ENCODE measurements at regions not wholly inside any gene's neighbourhood (a gene's known extent, or its start where the extent isn't known, plus 50 kb on each side); places are given as distances from the start of the nearest gene placed in this dataset.

DNA sequence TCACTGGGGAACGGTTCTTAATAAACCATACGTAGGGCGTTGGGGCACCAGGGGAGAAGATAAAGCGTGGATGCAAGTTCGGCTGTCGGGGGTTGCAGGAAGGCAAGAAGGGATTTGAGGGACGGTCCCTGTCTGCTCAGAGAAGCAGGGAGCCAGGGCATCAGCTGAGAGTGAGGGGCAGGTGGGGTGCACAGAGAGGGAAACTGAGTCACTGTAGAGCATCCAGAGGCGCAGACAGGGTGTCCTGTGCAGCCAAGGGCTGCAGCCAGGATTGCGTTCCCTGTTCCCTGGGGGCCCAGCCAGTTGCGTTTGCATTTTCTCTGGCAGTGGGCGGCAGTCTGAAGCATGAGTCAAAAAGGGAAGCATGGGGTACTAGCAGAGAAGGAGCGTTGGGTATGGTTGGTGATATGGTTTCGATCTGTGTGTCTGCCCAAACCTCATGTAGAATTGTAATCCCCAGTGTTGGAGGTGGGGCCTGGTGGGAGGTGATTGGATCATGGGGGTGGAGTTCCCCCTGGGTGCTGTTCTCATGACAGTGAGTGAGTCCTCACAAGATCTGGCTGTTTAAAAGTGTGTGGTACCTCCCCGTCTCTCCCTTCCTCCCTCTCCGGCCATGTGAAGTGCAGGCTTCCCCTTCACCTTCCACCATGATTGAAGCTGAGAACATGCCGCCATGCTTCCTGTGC, 202.9 kb downstream of the NDUFA10 start:
- no peaks in the 10 kb centered on the region for H3K36me3 Mint-ChIP-seq
- peaks cover 0 to 4% (median 0%) of the 10 kb centered on the region in 3 donors for H3K4me1 Mint-ChIP-seq
- H3K4me3 Mint-ChIP-seq: no peak overlapping the region
- H3K27me3 ChIP-seq (replicated peaks in 1 of 2; ENCODE audit: control insufficient read depth in 2 of 2, extremely low read depth in 1 of 2, insufficient read depth in 2 of 2, low read length in 1 of 2): peaks cover 0 to 46% of the 10 kb centered on the region in 2 experiments
- no peak overlapping the region for H3K4me3 ChIP-seq (ENCODE audit: control insufficient read depth in 1 of 2, extremely low read depth in 1 of 2, low read length in 1 of 2)
- CTCF ChIA-PET: no interaction called here
- ATAC-seq (replicated peaks in 1 of 4): no peak
- no peak overlapping the region for H3K27ac Mint-ChIP-seq
- H3K4me1 ChIP-seq (ENCODE audit: control insufficient read depth in 1 of 2, extremely low read depth in 1 of 2, insufficient read depth in 2 of 2, low read length in 2 of 2): no peaks in the 10 kb centered on the region
- H3K9me3 Mint-ChIP-seq: no peaks in the 10 kb centered on the region
- H3K27ac ChIP-seq (ENCODE audit: low read length): no peak overlapping the region
- peaks cover 13 to 14% of the 10 kb centered on the region in 2 donors for H3K27me3 Mint-ChIP-seq
- no peaks in the 10 kb centered on the region for H3K9me3 ChIP-seq
- H3K36me3 ChIP-seq (ENCODE audit: control insufficient read depth in 2 of 2, extremely low read depth in 1 of 2, insufficient read depth in 1 of 2, low read length in 1 of 2): no peaks in the 10 kb centered on the region
- POLR2A ChIA-PET: no interaction called here
- 74% methylated on average over 11 of the region's 16 CpGs for WGBS (ENCODE audit: insufficient coverage)
- peak in 2 of 35 experiments; percentile 4 to 22 for DNase-seq

DNA sequence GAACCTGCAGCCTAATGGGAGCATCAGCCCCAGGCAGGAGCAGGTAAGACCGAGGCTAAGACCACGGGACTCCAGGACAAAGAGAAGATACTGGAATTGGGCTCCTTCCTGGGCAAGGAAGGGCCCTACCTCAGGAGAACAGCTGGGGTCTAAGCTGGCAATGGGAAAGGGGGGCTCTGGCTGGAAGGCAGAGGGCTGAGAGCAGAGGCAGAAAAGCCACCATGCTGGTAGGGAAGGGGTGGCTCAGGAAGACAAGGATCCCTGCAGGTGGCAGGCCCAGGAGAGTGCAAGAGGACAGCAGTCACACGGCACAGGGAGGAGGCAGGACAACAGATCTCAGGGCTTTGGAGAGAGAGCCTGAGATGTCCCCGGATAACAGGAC, 203.5 kb downstream of the NDUFA10 start:
- peaks cover 0 to 48% of the 10 kb centered on the region in 2 experiments for H3K27me3 ChIP-seq (replicated peaks in 1 of 2; ENCODE audit: control insufficient read depth in 2 of 2, extremely low read depth in 1 of 2, insufficient read depth in 2 of 2, low read length in 1 of 2)
- Mint-ChIP-seq H3K36me3 (no peaks in the 10 kb centered on the region), H3K4me3 (no peak overlapping the region), H3K27me3 (peaks cover 13 to 14% of the 10 kb centered on the region in 2 donors), H3K27ac (no peak overlapping the region), H3K4me1 (peaks cover 0 to 4% (median 0%) of the 10 kb centered on the region in 3 donors), H3K9me3 (no peaks in the 10 kb centered on the region)
- POLR2A ChIA-PET: no interaction called here
- H3K9me3 ChIP-seq: no peaks in the 10 kb centered on the region
- no peak overlapping the region for H3K4me3 ChIP-seq (ENCODE audit: control insufficient read depth in 1 of 2, extremely low read depth in 1 of 2, low read length in 1 of 2)
- H3K4me1 ChIP-seq (ENCODE audit: control insufficient read depth in 1 of 2, extremely low read depth in 1 of 2, insufficient read depth in 2 of 2, low read length in 2 of 2): no peaks in the 10 kb centered on the region
- no peaks in the 10 kb centered on the region for H3K36me3 ChIP-seq (ENCODE audit: control insufficient read depth in 2 of 2, extremely low read depth in 1 of 2, insufficient read depth in 1 of 2, low read length in 1 of 2)
- CTCF ChIA-PET: no interaction called here
- no peak overlapping the region for H3K27ac ChIP-seq (ENCODE audit: low read length)
- 70% methylated on average over 4 of the region's 4 CpGs for WGBS (ENCODE audit: insufficient coverage)
- peak in 1 of 35 experiments; percentile 20 for DNase-seq
- no peak for ATAC-seq (replicated peaks in 1 of 4)

DNA sequence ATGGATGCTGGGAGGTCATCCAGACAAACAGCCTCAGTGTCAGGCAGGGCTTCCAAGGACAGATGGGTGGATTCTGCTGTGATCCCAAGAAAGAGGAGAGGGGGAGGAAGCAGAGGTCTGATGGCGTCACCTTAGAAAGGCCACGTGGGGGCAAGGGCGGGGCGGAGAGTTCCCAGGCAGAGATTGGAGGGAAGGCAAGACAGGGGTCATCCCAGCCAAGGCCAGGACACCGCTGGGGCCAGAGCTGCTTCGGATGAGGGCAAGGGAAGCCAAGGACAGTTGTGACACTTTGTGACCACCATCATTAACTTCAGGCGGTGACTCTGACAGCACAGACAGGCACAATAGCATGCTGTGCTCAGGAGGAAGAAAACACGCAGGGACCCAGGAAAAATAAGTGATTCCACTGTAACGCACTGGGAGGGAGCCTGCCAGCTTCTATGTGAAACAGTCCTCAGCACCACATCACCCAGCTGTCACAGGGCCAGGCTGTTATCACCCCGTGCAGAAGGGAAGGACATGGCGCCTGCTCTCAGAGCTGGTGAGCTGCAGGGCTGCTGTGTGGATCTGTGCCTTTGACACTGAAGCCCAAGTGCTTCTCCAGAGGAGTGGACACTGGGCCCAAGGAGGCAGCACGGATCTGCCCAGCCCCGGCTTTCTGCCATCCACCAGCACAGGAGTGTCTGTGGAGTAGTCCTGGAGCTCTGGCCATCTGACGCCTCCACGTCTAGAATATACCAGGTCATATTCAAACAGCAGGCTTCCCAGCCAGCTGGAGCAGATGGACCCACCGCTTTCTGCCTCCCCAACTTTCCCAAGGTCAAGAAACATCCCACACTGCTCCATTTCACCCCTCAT, 204.1 kb downstream of the NDUFA10 start:
- Mint-ChIP-seq H3K27ac (no peak overlapping the region), H3K4me1 (peaks cover 0 to 4% (median 0%) of the 10 kb centered on the region in 3 donors), H3K36me3 (no peaks in the 10 kb centered on the region), H3K4me3 (no peak overlapping the region), H3K27me3 (peaks cover 13 to 14% of the 10 kb centered on the region in 2 donors), H3K9me3 (no peaks in the 10 kb centered on the region)
- ChIA-PET POLR2A (no interaction called here), CTCF (no interaction called here)
- WGBS (ENCODE audit: insufficient coverage): 74% methylated on average over 15 of the region's 16 CpGs
- Histone ChIP-seq H3K9me3 (no peaks in the 10 kb centered on the region), H3K27me3 (replicated peaks in 1 of 2; ENCODE audit: control insufficient read depth in 2 of 2, extremely low read depth in 1 of 2, insufficient read depth in 2 of 2, low read length in 1 of 2) (peaks cover 0 to 48% of the 10 kb centered on the region in 2 experiments), H3K36me3 (ENCODE audit: control insufficient read depth in 2 of 2, extremely low read depth in 1 of 2, insufficient read depth in 1 of 2, low read length in 1 of 2) (no peaks in the 10 kb centered on the region), H3K4me1 (ENCODE audit: control insufficient read depth in 1 of 2, extremely low read depth in 1 of 2, insufficient read depth in 2 of 2, low read length in 2 of 2) (no peaks in the 10 kb centered on the region), H3K4me3 (ENCODE audit: control insufficient read depth in 1 of 2, extremely low read depth in 1 of 2, low read length in 1 of 2) (no peak overlapping the region), H3K27ac (ENCODE audit: low read length) (no peak overlapping the region)
- no peak for ATAC-seq (replicated peaks in 1 of 4)
- peak in 2 of 35 experiments; percentile 3 to 4 for DNase-seq

DNA sequence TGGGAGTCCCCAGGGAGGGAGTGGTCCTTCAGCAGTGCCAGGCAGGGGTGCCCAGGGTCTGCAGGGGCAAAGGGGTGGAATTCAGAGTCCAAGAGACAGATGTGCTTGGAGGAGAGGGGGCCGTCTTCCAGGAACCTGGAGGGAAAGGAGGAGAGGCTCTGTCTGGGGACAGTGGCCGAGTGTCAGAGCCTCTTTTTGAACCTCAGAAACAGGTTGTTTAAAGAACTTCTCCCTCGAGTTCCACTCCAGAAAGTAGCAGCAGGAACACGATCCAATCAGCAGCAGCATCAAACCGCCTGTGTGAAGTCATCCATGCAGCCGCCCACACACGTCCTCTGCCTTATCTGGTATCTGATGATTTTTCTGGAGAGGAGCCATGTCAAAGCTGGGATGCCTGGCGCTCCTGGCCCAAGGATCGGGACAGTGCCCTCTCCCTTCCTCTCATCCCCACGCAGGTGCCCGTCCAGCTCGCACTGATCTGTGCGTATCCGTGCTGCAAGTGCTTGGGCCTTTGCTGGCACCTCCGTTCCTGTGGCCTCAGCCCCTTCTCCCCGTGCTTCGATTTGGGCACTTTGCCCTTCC, 205.1 kb downstream of the NDUFA10 start:
- Histone ChIP-seq H3K9me3 (no peaks in the 10 kb centered on the region), H3K4me3 (ENCODE audit: control insufficient read depth in 1 of 2, extremely low read depth in 1 of 2, low read length in 1 of 2) (no peak overlapping the region), H3K36me3 (ENCODE audit: control insufficient read depth in 2 of 2, extremely low read depth in 1 of 2, insufficient read depth in 1 of 2, low read length in 1 of 2) (no peaks in the 10 kb centered on the region), H3K4me1 (ENCODE audit: control insufficient read depth in 1 of 2, extremely low read depth in 1 of 2, insufficient read depth in 2 of 2, low read length in 2 of 2) (no peaks in the 10 kb centered on the region), H3K27ac (ENCODE audit: low read length) (no peak overlapping the region), H3K27me3 (replicated peaks in 1 of 2; ENCODE audit: control insufficient read depth in 2 of 2, extremely low read depth in 1 of 2, insufficient read depth in 2 of 2, low read length in 1 of 2) (peaks cover 0 to 46% of the 10 kb centered on the region in 2 experiments)
- Mint-ChIP-seq H3K4me1 (peaks cover 0 to 4% (median 0%) of the 10 kb centered on the region in 3 donors), H3K36me3 (no peaks in the 10 kb centered on the region), H3K9me3 (no peaks in the 10 kb centered on the region), H3K27ac (no peak overlapping the region), H3K27me3 (peaks cover 13 to 14% of the 10 kb centered on the region in 2 donors), H3K4me3 (no peak overlapping the region)
- ChIA-PET POLR2A (interaction anchor here in 1 of 2 donors (0.5 kb wide), 1 partner anchor 8 kb away, joined by 5 read pairs; no protein-coding TSS in a partner anchor), CTCF (no interaction called here)
- DNase-seq (peak in 1 of 35 experiments; percentile 17), ATAC-seq (replicated peaks in 1 of 4) (no peak)
- 76% methylated on average over 14 of the region's 17 CpGs for WGBS (ENCODE audit: insufficient coverage)

DNA sequence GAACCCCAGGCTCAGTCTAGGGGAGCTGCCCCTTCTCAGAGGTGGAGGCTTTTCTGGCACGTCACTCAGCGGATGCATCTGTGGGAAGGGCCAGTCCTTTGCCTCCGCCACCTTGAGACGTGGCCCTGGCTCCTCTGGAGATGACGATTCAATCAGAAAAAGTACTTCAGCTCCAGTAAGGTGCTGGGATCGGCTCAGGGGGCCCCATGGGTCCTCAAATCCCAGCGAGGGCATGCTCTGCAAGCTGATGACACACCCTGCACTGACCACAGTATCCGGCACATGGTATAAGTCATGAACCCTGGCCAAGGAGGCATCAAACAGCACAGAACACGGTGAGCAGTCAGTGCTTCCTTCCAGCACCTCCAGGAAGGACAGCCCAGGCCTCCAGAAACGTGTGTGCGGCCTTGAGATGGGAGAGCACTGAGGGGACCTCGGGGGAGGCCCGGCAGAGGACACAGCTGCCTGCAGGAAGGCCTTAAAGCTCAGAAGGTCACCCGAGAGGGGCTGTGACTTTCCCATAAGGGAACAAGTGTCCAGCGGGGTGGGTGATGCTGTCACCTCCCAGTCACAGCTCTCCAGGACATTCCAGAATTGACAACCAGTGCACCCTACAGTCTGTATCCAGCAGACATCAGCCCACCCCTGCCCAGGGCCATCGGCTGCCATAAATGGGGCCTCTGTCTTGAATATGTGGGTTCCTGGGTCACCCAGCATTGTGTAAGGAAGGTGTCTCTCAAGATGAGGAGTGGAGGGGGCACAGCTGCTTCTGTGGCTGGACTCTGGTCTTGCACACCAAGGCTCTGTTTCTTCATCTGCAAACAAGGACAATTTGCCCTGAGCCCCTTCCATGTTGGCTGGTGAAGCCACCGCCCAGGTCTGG, 205.8 kb downstream of the NDUFA10 start:
- DNase-seq (peak in 1 of 35 experiments; percentile 23), ATAC-seq (replicated peaks in 1 of 4) (no peak)
- Mint-ChIP-seq H3K4me1 (peaks cover 0 to under 1% (median 0%) of the 10 kb centered on the region in 3 donors), H3K9me3 (no peaks in the 10 kb centered on the region), H3K36me3 (no peaks in the 10 kb centered on the region), H3K27me3 (peaks cover 15 to 16% of the 10 kb centered on the region in 2 donors), H3K27ac (no peak overlapping the region), H3K4me3 (no peak overlapping the region)
- POLR2A ChIA-PET: no interaction called here
- WGBS (ENCODE audit: insufficient coverage): 75% methylated on average over 16 of the region's 17 CpGs
- peaks cover 0 to 49% of the 10 kb centered on the region in 2 experiments for H3K27me3 ChIP-seq (replicated peaks in 1 of 2; ENCODE audit: control insufficient read depth in 2 of 2, extremely low read depth in 1 of 2, insufficient read depth in 2 of 2, low read length in 1 of 2)
- H3K36me3 ChIP-seq (ENCODE audit: control insufficient read depth in 2 of 2, extremely low read depth in 1 of 2, insufficient read depth in 1 of 2, low read length in 1 of 2): no peaks in the 10 kb centered on the region
- H3K4me3 ChIP-seq (ENCODE audit: control insufficient read depth in 1 of 2, extremely low read depth in 1 of 2, low read length in 1 of 2): no peak overlapping the region
- no peaks in the 10 kb centered on the region for H3K4me1 ChIP-seq (ENCODE audit: control insufficient read depth in 1 of 2, extremely low read depth in 1 of 2, insufficient read depth in 2 of 2, low read length in 2 of 2)
- H3K27ac ChIP-seq (ENCODE audit: low read length): no peak overlapping the region
- no peaks in the 10 kb centered on the region for H3K9me3 ChIP-seq
- CTCF ChIA-PET: no interaction called here

DNA sequence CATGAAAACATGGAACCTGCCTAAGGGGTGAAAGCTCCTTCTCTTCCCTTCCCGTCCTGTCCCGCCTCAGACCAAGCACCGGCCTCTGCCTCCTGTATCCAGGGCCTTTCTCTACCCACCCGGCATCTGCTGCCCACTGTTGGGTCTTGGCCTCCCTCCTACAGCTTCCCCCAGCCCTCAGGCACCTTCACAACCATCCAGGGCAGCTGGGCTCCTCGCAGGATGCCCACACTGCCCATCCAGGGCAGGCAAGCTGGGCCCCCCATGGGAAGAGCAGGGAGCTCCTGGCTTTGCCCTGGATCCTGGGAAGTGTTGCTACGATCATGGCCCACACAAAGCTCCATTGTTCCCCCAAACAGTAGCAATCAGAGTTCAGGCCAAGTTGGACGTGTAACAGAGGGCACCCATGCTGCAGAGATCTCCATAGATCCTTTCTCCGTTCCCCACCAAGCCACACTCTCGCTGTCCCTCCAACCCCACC, 206.6 kb downstream of the NDUFA10 start:
- Mint-ChIP-seq H3K27me3 (peaks cover 18 to 20% of the 10 kb centered on the region in 2 donors), H3K27ac (no peak overlapping the region), H3K4me1 (no peaks in the 10 kb centered on the region), H3K4me3 (no peak overlapping the region), H3K9me3 (no peaks in the 10 kb centered on the region), H3K36me3 (no peaks in the 10 kb centered on the region)
- no peaks in the 10 kb centered on the region for H3K4me1 ChIP-seq (ENCODE audit: control insufficient read depth in 1 of 2, extremely low read depth in 1 of 2, insufficient read depth in 2 of 2, low read length in 2 of 2)
- WGBS (ENCODE audit: insufficient coverage): 55% methylated on average over 5 of the region's 9 CpGs
- H3K27ac ChIP-seq (ENCODE audit: low read length): no peak overlapping the region
- ATAC-seq (replicated peaks in 1 of 4) (no peak), DNase-seq (peak in 1 of 35 experiments; percentile 21)
- H3K9me3 ChIP-seq: no peaks in the 10 kb centered on the region
- peaks cover 0 to 52% of the 10 kb centered on the region in 2 experiments for H3K27me3 ChIP-seq (replicated peaks in 1 of 2; ENCODE audit: control insufficient read depth in 2 of 2, extremely low read depth in 1 of 2, insufficient read depth in 2 of 2, low read length in 1 of 2)
- ChIA-PET POLR2A (no interaction called here), CTCF (no interaction called here)
- no peaks in the 10 kb centered on the region for H3K36me3 ChIP-seq (ENCODE audit: control insufficient read depth in 2 of 2, extremely low read depth in 1 of 2, insufficient read depth in 1 of 2, low read length in 1 of 2)
- H3K4me3 ChIP-seq (ENCODE audit: control insufficient read depth in 1 of 2, extremely low read depth in 1 of 2, low read length in 1 of 2): no peak overlapping the region
